GM12878 (cell line): ENCODE measurements at regions not wholly inside any gene's neighbourhood (a gene's known extent, or its start where the extent isn't known, plus 50 kb on each side); places are given as distances from the start of the nearest gene placed in this dataset.

ENCODE experiments used
- ATAC-seq: fragments of 200-7000 bp; cut with Tn5 transposase; 3 replicates; pipeline ENCODE4 v1.9.1; 2020; ENCODE audit warnings: mild to moderate bottlenecking, moderate library complexity
- BruUV-seq: library from RNA; stranded (reverse); fragments of 400-500 nt; replicated peaks from 2 replicates; lab custom pipeline; 2021; lab: Mats Ljungman, UMichigan
- CTCF ChIA-PET: fragments of 300-600 bp; sonication (Branson Sonifier 250); formaldehyde crosslinking; extraction: SDS; loops from one replicate; lab custom pipeline; 2021; ENCODE audit warnings: inconsistent platforms; lab: Yijun Ruan, JAX
- POLR2A ChIA-PET: fragments of 350-600 bp; formaldehyde crosslinking; extraction: SDS; loops from one replicate; lab custom pipeline; 2021; ENCODE audit warnings: inconsistent platforms; lab: Charles Lee
- RAD21 ChIA-PET: fragments of 300-600 bp; sonication (Branson Sonifier 250); formaldehyde crosslinking; loops from one replicate; lab custom pipeline; 2023; ENCODE audit warnings: antibody characterized with exemption; ENCODE audit not compliant: unreplicated experiment; lab: Charles Lee
- SMC1A ChIA-PET: fragments of 300-600 bp; sonication (Branson Sonifier 250); formaldehyde crosslinking; loops from one replicate; lab custom pipeline; 2023; ENCODE audit not compliant: unreplicated experiment, uncharacterized antibody; lab: Charles Lee
- DNase-seq: peaks from one replicate; pipeline ENCODE4 v3.0.0-alpha.2; 2011; ENCODE audit warnings: low read depth, low spot score
- FAIRE-seq: peaks from 3 replicates; lab custom pipeline; 2011; peaks lifted over from hg19 to GRCh38; lab: Jason Lieb, UNC
- H2AFZ ChIP-seq: 2 replicates; pipeline ENCODE4 v1.6.0; 2011; ENCODE audit warnings: low read depth, low read length, control low read depth; ENCODE audit not compliant: control insufficient read depth
- H3K27ac ChIP-seq: 2 replicates; pipeline ENCODE4 v1.5.1; 2011; ENCODE audit warnings: control low read depth; ENCODE audit not compliant: control insufficient read depth, insufficient read depth
- H3K27me3 ChIP-seq, 2 experiments: replicated peaks in 1 of 2; 2 replicates each; pipeline versions ENCODE4 v1.6.0 to v1.6.1; 2011; ENCODE audit warnings: low read length in 1 of 2; ENCODE audit not compliant: control insufficient read depth in 2 of 2, insufficient read depth in 2 of 2
- H3K36me3 ChIP-seq, 2 experiments: 2 replicates each; pipeline ENCODE4 v1.5.1; 2011; ENCODE audit warnings: low read length in 1 of 2; ENCODE audit not compliant: control insufficient read depth in 2 of 2, insufficient read depth in 2 of 2
- H3K4me1 ChIP-seq: 2 replicates; pipeline ENCODE4 v1.6.1; 2011; ENCODE audit warnings: mild to moderate bottlenecking, low read length, moderate library complexity, mixed read lengths; ENCODE audit not compliant: control insufficient read depth, insufficient read depth
- H3K4me2 ChIP-seq: 2 replicates; pipeline ENCODE4 v1.6.0; 2011; ENCODE audit warnings: control low read depth; ENCODE audit not compliant: control insufficient read depth, insufficient read depth
- H3K4me3 ChIP-seq: fragments of 200-600 bp; sonication (generic); 2 replicates; pipeline ENCODE4 v1.5.1; 2016
- H3K79me2 ChIP-seq: 2 replicates; pipeline ENCODE4 v1.6.0; 2011; ENCODE audit warnings: low read length; ENCODE audit not compliant: control insufficient read depth, insufficient read depth
- H3K9ac ChIP-seq: 2 replicates; pipeline ENCODE4 v1.8.0; 2011; ENCODE audit warnings: low read length, control low read depth, mixed read lengths; ENCODE audit not compliant: control insufficient read depth, insufficient read depth
- H3K9me3 ChIP-seq: replicated peaks from 3 replicates; pipeline ENCODE4 v1.5.1; 2011; ENCODE audit warnings: mild to moderate bottlenecking, low read length; ENCODE audit not compliant: control insufficient read depth, insufficient read depth
- H4K20me1 ChIP-seq: 2 replicates; pipeline ENCODE4 v1.6.0; 2011; ENCODE audit not compliant: control insufficient read depth, insufficient read depth
- ATF2 ChIP-seq: IDR thresholded peaks from 2 replicates; pipeline ENCODE4 v1.6.1; 2012; ENCODE audit warnings: low read length, inconsistent platforms
- DPF2 ChIP-seq: fragments of 450-650 bp; IDR thresholded peaks from 2 replicates; pipeline ENCODE4 v1.6.1; 2017; ENCODE audit warnings: mild to moderate bottlenecking
- E2F8 ChIP-seq: fragments of 450-650 bp; IDR thresholded peaks from 2 replicates; pipeline ENCODE4 v1.6.1; 2018; ENCODE audit warnings: mild to moderate bottlenecking, low read depth, moderate library complexity; ENCODE audit not compliant: partially characterized antibody
- EP300 ChIP-seq, 2 experiments: fragments of 150-350 bp in 1 of 2; IDR thresholded peaks; 2 replicates each; pipeline ENCODE4 v1.6.1; 2011 to 2012; ENCODE audit warnings: low read depth in 2 of 2, low read length in 2 of 2, borderline replicate concordance in 1 of 2, improper control_type of control experiment in 1 of 2, inconsistent platforms in 1 of 2; ENCODE audit not compliant: control insufficient read depth in 1 of 2
- IKZF1 ChIP-seq: fragments of 450-650 bp; conservative IDR thresholded peaks from 2 replicates; pipeline ENCODE4 v1.6.1; 2017; ENCODE audit warnings: antibody characterized with exemption, mild to moderate bottlenecking
- IKZF2 ChIP-seq, 2 experiments: fragments of 450-650 bp; IDR thresholded peaks; 2 replicates each; pipeline ENCODE4 v1.6.1; 2017; ENCODE audit warnings: mild to moderate bottlenecking in 2 of 2, moderate library complexity in 2 of 2
- JUNB ChIP-seq: IDR thresholded peaks from 2 replicates; pipeline ENCODE4 v1.6.1; 2016; ENCODE audit warnings: antibody characterized with exemption, mild to moderate bottlenecking
- KAT2A ChIP-seq: conservative IDR thresholded peaks from 2 replicates; pipeline ENCODE4 v1.6.1; 2011; ENCODE audit warnings: low read depth, low read length; ENCODE audit not compliant: control insufficient read depth
- KDM1A ChIP-seq: fragments of 200-600 bp; sonication (generic); IDR thresholded peaks from 2 replicates; pipeline ENCODE4 v1.6.1; 2016; ENCODE audit warnings: borderline replicate concordance
- MEF2B ChIP-seq: fragments of 450-650 bp; IDR thresholded peaks from 2 replicates; pipeline ENCODE4 v1.6.1; 2018; ENCODE audit warnings: mild to moderate bottlenecking, moderate library complexity; ENCODE audit not compliant: partially characterized antibody, poor library complexity, severe bottlenecking
- RELB ChIP-seq: fragments of 450-650 bp; IDR thresholded peaks from 2 replicates; pipeline ENCODE4 v1.6.1; 2017; ENCODE audit warnings: low read depth, mild to moderate bottlenecking, moderate library complexity
- STAT1 ChIP-seq: fragments of 450-650 bp; conservative IDR thresholded peaks from 2 replicates; pipeline ENCODE4 v1.6.1; 2014; ENCODE audit warnings: antibody characterized with exemption, mild to moderate bottlenecking
- SUZ12 ChIP-seq: fragments of 200-600 bp; sonication (generic); IDR thresholded peaks from one replicate; pipeline ENCODE4 v1.6.1; 2018; ENCODE audit warnings: antibody characterized with exemption, mild to moderate bottlenecking; ENCODE audit not compliant: unreplicated experiment
- TAF1 ChIP-seq: IDR thresholded peaks from 2 replicates; pipeline ENCODE4 v1.6.1; 2011; ENCODE audit warnings: mild to moderate bottlenecking, low read depth, low read length, borderline replicate concordance
- TBL1XR1 ChIP-seq: IDR thresholded peaks from 2 replicates; pipeline ENCODE4 v1.6.1; 2012; ENCODE audit warnings: low read depth, low read length, improper control_type of control experiment
- ZNF217 ChIP-seq: fragments of 450-650 bp; IDR thresholded peaks from 2 replicates; pipeline ENCODE4 v1.6.1; 2017; ENCODE audit warnings: antibody characterized with exemption, mild to moderate bottlenecking
- WGBS: methylation state at CpG from one replicate; pipeline ENCODE4 v1.1.6; 2016; ENCODE audit warnings: low lambda C conversion rate; ENCODE audit not compliant: insufficient replicate concordance, insufficient coverage; ENCODE audit errors: missing lambda C conversion rate; 5-methylcytosine and 5-hydroxymethylcytosine counted together
- in situ Hi-C: fragments of 300-500 bp; cut with MboI; formaldehyde crosslinking; loops from 9 replicates; pipeline ENCODE4 v1.14.3; 2018; ENCODE audit warnings: mixed read lengths
- intact Hi-C: fragments of 100-400 bp; cut with micrococcal nuclease; formaldehyde crosslinking; loops from one replicate; pipeline ENCODE4 v1.14.2; 2022; ENCODE audit not compliant: unreplicated experiment

- 29% methylated on average over 1 of the region's 1 CpG for WGBS
- intact Hi-C loops = no loop called here
- H3K9me3 ChIP-seq = no peaks in the 10 kb centered on the region
- H3K27ac ChIP-seq = no peak overlapping the region
- no peaks in the 10 kb centered on the region for H3K36me3 ChIP-seq
- no peak overlapping the region for H3K4me3 ChIP-seq
- no TSS peak for BruUV-seq
- H3K79me2 ChIP-seq = no peaks in the 10 kb centered on the region
- FAIRE-seq (no peak), ATAC-seq (peak; percentile 92), DNase-seq (no peak)
- in situ Hi-C loops = no loop called here
- no peaks in the 10 kb centered on the region for H3K4me1 ChIP-seq
- no peaks in the 10 kb centered on the region; a peak in 1 of 4 replicates for H3K27me3 ChIP-seq
- SMC1A ChIA-PET = interaction anchor here (0.8 to 4.1 kb wide), 8 partner anchors 14 to 178 kb away, joined by 3 to 11 read pairs (median 8); no protein-coding TSS in a partner anchor
- no peak overlapping the region for H3K9ac ChIP-seq
- POLR2A ChIA-PET = interaction anchor here (1.0 to 1.7 kb wide), 2 partner anchors 11 to 20 kb away, joined by 3 to 6 read pairs; no protein-coding TSS in a partner anchor
- RAD21 ChIA-PET = interaction anchor here (0.8 to 1.6 kb wide), 7 partner anchors 15 to 118 kb away, joined by 3 to 10 read pairs (median 3); no protein-coding TSS in a partner anchor
- no peaks in the 10 kb centered on the region for H4K20me1 ChIP-seq
- CTCF ChIA-PET = interaction anchor here (0.6 to 1.0 kb wide), 4 partner anchors 15 to 80 kb away, joined by 3 to 5 read pairs (median 3); no protein-coding TSS in a partner anchor
- H2AFZ ChIP-seq = no peak overlapping the region
- H3K4me2 ChIP-seq = no peak overlapping the region
- TF ChIP-seq SUZ12 (no peak), ATF2 (no peak), KDM1A (no peak), E2F8 (no peak), TBL1XR1 (no peak), IKZF2 (IDR thresholded peaks at IDR 0.05) (no peak), KAT2A (no peak), IKZF1 (no peak), STAT1 (no peak), MEF2B (peak; percentile 17), RELB (peak; percentile 50; the same call in 1 of the 2 replicates), ZNF217 (no peak), EP300 (IDR thresholded peaks at IDR 0.05; ENCODE audit: borderline replicate concordance in 1 of 2, control insufficient read depth in 1 of 2, low read depth in 2 of 2, low read length in 2 of 2) (peak in 1 of 2 experiments; percentile 5; a peak in 1 of 4 replicates), TAF1 (no peak), DPF2 (no peak), JUNB (no peak)
Observed at GRCh38 chr4:155609455-155610059, 57.1 kb upstream of the GUCY1A1 start.
